NAMALWA (cell line): ENCODE measurements at regions not wholly inside any gene's neighbourhood (a gene's known extent, or its start where the extent isn't known, plus 50 kb on each side); places are given as distances from the start of the nearest gene placed in this dataset.

Experiments used
- DNase-seq: peaks from one replicate; pipeline ENCODE4 v3.0.0-alpha.2; 2015; ENCODE audit warnings: low spot score

GRCh38 chr18:78849046-78849445 lies 130.6 kb upstream of the SALL3 start:
- DNase-seq = no peak

DNA sequence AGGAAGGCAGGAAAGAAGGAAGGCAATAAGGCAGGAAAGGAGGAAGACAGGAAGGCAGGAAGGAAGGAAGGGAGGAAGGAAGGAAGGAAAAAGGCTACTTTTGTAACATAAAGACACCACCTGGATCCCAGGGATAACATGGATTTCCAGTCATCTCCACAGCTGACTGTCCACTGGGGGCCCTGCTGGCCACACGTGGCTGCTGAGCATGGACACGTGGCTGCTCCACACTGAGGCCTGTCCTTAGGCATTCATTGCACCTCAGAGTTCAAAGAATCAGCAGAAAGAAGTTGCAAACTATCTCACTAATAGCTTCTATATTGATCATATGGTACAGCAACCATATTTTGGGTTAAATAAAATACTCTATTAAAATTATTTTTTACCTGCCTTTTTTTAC lies 130.2 kb upstream of the SALL3 start:
- no peak for DNase-seq

GRCh38 chr18:78853341-78853740 lies 126.3 kb upstream of the SALL3 start:
- DNase-seq = no peak

DNA sequence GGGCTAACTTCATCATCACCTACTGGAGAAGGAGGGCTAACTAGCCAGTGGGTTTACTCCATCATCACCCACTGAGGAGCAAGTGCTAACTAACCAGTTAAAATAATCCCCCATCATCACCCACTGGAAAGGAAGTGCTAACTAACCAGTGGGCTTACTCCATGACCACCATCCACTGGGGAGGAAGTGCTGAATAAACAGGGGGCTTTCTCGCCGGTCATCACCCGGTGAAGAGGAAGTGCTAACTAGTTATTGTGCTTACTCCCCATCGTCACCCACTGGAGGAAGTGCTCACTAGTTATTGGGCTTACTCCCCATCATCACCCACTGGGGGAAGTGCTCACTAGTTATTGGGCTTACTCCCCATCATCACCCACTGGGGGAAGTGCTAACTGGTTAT lies 124.4 kb upstream of the SALL3 start:
- DNase-seq = no peak

DNA sequence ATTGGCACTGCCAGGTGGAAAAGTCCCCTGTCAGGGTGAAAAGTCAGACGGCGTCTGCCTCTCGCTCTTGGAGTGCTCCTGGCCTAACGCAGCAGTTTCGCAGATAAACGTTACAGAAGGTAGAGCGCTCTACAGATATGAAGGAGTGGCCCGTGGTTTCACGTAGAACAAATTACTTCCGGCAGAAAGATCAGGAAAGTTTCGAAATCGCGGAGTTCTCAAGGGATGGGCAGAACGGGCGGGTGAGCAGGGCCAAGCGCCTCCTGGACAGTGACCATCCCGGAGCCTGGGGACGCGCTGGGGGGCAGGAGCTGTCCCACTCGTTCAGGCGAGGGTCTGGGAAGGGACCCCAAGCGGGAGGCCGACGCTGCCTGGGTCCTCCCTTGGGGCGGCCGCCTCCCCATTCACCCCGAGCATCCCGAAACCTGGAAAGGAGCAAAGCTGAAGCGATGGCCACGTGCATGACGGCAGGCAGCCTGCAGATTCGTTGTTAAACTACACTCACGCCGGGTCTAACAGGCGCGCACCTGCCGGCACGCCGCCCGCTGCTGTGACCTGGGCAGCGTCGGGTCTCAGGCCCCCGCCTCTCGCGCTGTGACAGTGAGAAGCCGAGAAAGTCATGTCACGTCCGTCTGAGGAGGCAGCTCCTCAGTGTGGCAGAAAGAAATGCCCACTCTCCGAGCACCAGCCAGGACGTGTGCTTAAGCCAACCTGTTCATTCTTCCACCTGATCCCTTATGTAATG lies 122.9 kb upstream of the SALL3 start:
- no peak for DNase-seq

GRCh38 chr18:78857314-78858150 lies 122.1 kb upstream of the SALL3 start:
- no peak for DNase-seq

DNA sequence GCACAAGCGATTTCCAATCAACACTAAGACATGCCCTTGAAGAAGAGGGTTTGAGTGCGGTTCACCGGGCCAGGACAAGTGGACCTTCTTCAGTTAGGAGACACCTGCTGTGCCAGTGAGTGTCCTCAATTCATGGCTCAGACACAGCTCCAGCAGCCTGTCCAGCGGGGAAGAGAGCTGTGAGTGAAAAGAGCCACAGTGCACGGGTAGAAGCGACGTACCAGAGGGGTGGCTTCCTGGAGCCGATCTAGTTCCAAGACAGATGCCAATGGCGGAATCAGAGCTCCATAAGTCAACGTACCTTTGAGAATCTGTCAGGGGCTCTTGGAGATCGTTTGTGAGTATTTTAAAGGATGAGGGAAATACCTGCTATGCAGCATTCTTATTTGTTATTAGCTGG lies 119.9 kb upstream of the SALL3 start:
- no peak for DNase-seq

- no peak for DNase-seq
Observed at GRCh38 chr18:78860117-78860516, 119.5 kb upstream of the SALL3 start.

DNA sequence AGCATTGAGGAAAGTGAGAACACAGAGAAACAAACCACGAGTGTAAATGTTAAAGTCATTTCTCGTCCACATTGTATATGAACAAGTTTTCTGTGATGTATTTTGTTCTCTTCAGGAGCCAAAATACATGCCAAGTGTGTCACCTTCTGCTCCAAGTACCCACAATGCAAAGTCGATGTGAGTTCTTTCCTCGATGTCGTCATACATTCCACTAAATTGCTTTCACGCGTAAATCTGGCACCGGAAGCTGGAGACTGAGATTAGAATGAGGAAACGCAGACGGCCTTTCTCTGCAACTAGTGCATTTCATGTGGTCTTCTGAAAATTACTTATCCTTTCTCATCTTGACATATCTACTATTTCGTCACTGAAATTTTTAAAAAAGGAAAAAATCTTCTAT lies 118.5 kb upstream of the SALL3 start:
- DNase-seq = no peak

- DNase-seq = no peak
Observed at GRCh38 chr18:78861706-78862105, 117.9 kb upstream of the SALL3 start.

DNA sequence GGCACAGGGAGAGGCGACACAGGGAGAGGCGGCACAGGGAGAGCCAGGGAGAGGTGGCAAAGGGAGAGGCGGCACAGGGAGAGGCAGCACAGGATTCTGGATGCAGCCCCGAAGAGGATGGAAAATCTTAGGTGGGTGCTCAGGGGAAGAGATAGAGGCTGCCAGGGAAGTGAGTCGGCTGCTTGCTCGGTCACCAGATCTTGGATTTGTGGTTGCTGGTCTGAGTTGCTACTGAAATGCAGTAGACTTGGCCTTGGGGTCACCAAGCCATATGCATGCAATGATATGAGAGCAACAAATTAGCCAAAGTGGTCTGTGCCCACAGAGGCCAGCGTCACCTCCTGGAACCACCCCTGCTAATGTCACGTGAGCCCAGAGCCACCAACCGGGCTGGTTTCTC lies 117.2 kb upstream of the SALL3 start:
- no peak for DNase-seq

DNA sequence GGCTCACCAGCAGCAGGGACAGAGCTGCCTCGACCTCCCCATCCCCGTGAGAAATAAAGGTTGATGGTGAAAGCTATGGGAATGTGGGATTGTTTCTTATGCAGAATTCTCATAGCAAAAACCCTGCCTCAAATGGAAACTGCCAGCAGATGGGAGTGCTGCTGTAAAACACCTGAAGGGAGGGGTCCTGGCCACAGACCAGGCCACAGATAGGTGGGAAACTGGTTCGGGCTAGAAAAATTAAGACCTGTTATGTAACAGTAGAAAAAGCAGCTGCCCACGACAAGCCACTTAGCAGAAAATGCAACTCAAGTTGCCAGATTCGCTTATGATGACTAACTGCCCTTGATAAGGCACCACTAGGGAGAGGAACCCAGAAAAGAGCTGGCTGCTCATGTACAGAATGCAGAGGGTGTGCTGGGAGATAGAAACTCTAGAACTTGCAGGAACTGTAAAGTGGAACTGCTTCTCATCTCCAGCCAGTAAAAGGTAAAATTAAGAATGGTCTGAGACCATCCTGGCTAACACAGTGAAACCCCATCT lies 114.5 kb upstream of the SALL3 start:
- DNase-seq = no peak

DNA sequence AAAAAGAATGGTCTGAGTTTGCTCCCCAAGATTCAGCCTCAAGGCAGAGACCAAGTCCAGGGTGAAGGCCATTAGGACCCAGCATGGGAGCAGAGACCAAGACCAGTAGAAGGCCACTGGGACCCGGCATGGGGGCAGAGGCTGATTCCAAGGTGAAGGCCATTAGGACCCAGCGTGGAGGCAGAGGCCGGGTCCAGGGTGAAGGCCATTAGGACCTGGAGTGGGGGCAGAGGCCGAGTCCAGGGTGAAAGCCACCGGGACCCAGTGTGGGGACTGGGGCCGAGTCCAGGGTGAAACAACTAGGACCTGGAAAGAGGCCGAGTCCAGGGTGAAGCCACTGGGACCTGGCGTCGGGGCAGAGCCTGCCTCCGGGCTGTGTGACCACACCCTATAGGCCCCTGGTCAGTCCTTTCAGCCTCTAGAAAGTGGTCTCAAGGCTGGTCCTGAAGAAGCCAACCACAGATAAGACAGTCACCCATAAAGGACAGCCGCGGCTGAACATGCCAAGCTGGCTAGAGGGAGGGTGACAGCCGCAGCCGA lies 113.8 kb upstream of the SALL3 start:
- DNase-seq = no peak

GRCh38 chr18:78867131-78867530 lies 112.5 kb upstream of the SALL3 start:
- DNase-seq = no peak

DNA sequence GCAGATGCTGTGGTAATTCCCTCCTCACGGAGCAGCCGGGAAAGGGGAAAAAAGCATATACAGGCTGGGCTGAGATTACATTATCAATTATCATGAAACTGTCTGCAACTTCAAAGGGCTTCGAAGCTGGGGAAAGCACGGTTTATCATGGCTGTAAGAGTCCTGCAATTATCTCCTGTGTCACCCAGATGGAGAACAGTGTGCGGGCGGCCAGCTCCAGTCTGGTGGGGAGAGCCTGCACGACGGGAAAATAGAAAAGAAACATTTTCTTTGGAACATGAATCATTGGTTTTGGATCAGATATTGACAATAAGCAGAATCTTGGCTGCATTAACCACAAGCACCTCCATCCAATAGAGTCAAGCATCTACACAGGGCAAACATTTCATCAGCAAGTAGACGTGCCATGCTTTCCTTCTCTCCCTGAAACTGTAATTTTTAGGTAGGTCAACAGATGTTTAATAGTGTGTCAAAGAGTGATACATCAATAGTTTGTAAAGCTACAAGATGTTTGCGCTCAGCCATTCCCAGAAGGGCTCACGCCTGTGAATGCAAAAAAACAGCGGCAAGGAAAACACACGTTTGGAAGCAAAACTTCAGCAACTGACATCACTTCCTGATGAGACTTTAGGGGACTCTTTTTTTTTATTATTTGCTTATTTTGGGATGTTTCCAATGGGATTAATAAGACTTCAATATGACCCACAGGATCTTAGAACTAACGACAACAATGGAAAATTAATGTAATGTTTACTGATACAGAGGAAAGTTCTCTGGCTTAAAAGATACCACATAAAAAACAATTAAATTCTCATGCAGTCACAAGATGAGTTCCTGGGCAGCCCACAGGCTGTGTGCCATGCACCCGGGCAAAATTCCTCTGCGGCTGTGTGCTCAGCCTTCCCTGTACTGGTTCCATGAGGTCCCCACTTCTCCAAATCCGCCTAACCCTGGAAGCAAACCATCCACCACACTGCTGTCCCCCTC lies 111.0 kb upstream of the SALL3 start:
- DNase-seq = no peak

DNA sequence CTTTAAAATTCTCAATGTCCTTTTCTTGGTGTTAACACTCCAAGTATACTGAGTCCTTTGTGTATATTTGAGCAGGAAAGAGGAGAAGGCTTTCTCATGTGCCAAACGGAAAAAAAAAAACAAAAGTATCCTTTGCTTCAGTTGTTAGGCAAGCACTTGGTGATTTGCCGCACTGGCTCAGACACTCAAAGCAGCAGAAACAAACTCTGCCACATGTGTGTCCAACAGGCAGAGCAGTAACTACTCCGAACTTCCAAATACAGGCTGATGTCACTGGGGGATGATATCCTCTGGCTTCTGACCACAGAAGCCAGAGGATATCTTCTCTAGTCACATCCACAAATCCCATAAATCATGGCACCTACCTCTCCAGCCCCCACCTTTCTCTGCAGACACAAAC lies 108.0 kb upstream of the SALL3 start:
- no peak for DNase-seq

- no peak for DNase-seq
Observed at GRCh38 chr18:78873926-78874500, 105.6 kb upstream of the SALL3 start.

DNA sequence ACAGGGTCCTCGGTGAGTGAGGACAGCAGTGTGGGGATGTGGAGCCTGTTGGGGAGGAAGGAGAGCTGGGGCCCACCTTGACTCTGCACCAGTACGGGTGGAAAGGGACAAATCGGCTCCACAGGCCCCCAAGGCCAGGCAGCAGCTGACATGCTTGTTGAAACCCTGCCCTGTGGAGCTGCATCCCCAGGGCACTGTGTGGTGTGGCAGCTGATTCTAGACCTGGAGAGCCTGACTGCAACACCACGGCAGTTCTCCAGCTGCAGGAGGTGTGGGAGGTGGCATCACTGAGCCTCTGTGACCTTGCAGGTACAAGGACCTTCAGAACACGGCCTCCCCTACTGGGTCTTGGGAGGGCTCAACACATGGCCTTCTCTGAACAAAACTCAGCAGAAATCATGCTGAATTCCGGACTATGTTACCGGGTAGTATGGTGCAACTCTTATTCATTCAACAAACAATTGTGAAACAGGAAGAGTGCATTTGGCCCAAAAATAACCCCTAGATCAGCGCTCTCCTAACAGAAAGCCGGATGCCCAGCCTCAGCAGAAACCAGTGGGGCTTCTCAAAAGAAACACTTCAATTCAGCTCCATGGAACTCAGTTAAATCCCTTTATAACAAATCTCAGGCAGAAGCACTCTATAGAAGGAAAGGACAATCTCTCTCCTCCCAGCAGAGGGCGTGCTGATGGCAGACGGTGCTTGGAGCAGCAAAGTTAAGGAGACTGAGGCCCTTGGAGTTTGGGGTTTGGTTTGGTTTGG lies 104.4 kb upstream of the SALL3 start:
- DNase-seq = peak; percentile 58

- no peak for DNase-seq
Observed at GRCh38 chr18:78875778-78876650, 103.6 kb upstream of the SALL3 start.

DNA sequence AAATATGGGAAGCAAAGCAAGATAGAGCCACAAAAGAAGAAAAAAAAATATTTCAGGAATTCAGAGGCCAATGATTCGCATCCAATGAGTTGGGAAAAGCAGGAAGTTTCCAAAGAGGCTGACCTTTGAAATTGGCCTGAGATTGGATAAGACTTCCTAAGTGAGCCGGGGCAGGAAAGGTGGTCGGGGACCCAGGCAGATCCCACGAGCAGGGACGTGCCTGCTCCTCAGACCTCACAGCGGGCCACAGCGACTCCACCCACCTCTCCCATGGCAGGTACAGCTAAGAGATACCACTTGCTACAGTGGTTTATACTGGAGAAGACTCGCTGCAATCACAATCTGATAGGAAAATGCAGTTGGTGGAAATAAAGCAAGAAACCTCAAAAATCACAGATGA lies 102.8 kb upstream of the SALL3 start:
- no peak for DNase-seq
